Umbilical cord (tissue), 1 donor: ENCODE measurements at regions not wholly inside any gene's neighbourhood (a gene's known extent, or its start where the extent isn't known, plus 50 kb on each side); places are given as distances from the start of the nearest gene placed in this dataset.

Experiments used
- DNase-seq: peaks from one replicate; pipeline ENCODE4 v3.0.0-alpha.2; 2015; ENCODE audit warnings: low spot score

DNA sequence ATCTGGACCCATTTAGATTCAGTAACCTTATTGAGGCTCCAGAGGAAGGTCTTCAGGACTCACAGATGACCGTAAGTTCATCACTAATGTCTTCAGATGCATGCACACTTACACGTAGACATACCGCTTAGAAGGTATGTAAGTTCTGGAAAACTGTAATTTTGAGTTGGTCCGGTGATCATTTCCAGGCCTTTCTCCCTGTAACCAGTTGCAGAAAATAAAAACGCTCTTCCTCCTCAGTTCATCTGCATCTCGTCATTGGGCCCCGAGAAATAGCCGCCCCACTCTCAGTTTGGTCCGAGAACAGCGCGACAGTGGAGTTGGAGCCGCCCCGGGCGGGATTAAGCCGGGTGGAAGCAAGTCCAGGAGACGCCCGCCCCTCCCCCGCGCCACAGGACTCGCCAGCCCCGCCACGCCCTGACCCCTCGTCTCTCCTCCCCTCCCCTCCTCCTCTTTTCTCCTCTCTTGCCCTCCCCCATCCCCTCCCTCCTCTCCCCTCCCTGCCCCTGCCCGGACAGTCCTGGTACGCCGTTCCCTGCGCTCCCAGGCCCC lies 83.7 kb downstream of the TNFAIP2 start:
- DNase-seq = peak; percentile 97

GRCh38 chr14:103207388-103208072 lies 84.3 kb downstream of the TNFAIP2 start:
- DNase-seq = no peak

DNA sequence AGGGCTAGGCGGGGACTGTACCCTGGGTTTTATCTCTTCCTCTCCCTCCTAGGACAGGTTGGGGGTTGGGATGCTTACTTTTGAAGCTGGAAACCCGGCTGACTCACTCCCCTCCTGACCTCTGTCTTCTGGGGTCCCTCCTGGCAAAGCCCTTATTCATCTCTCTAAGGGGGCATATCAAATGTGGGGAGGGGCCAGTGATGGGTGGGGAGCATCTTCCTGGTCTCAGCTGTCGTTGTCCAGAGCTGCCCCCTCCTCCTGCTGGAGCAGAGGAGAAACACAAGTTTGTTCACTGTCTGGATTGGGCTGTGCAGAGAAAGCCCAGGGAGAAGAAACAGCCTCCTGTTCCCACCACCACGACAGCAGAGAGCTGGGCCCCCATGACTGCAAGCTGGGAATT lies 85.8 kb downstream of the TNFAIP2 start:
- peak; percentile 40 for DNase-seq

DNA sequence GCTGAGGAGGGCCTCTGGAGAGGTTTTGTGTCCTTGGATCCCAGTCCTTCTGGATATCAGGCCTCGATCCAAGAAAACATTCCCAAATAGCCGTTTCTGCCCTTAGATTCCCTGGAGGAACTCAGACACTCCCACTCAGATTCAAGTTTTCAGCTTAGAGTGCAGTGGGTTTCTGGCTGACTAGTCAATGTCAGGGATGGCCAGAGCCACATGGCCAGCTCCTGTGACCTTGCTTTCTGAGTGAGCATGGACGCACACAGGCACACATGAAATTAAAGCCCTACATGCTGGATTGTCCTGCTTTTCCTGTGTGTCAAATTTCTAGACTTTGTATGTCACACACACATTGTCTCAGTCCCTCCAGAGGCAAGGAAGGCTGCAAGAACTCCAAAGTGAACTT lies 86.2 kb downstream of the TNFAIP2 start:
- DNase-seq = no peak

DNA sequence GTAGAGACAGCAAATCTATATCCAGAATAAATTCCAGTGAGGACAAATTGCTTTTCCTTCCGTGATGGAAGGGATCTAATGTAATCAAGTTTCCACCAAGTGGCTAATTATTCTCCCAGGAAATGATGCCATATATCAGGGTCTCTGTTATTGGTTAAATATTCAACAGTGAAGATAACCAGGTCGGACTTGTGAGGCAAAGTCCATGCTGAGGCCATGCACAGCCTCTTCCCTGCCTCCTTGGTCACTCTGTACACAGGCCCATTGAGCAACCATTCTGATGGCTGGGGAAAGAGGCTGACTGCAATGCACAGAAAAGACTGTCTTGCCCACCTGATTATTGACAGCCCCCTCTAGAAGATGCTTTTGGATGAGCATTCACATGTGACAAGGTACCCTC lies 90.1 kb downstream of the TNFAIP2 start:
- DNase-seq = no peak

- DNase-seq = no peak
These were observed 91.2 kb downstream of the TNFAIP2 start for GRCh38 chr14:103214461-103214958.

GRCh38 chr14:103216399-103216798 lies 93.1 kb downstream of the TNFAIP2 start:
- DNase-seq = no peak

GRCh38 chr14:103216857-103217256 lies 93.6 kb downstream of the TNFAIP2 start:
- DNase-seq = no peak

GRCh38 chr14:103217538-103217937 lies 94.3 kb downstream of the TNFAIP2 start:
- no peak for DNase-seq

DNA sequence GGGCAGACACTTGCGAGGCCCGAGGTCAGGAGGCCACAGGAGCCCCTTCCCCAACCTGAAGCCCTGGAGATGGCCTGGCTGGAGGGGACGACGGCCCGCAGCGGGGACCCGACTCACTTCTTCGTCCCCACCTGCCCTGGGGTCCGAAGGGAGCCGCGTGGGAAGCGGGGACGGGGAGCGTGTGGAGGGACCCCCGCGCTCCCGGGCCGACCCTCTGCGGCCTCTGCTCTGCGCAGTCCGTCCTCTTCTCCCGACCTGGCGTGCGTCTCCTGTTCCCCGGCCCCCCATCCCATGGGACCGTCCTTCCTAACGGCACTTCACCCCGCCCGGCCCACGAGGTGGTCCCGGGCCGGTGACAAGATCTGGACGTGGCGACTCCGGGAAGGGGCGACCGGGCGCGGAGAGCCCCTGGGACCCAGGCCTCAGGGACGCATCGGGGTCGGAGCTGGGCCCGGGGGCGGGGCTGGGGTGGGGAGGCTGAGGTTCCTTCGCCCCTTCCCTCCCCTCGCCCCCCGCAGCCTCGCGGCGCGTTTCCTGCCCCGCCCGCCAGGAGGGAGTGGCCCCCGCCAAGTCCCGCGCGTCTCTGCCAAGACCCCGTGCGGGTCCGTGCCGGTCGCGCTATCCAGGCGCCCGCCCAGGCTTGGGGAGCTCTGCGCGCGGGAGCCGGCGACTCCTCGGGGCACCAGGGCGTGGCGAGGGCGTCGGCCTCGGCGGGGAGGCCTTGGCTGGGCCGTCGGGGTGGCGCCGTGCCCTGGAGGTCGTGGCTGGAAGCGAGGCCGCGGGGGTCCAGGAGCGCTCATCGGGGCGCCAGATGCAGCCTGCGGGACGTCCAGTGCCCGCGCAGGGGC lies 97.1 kb downstream of the TNFAIP2 start:
- DNase-seq = no peak

DNA sequence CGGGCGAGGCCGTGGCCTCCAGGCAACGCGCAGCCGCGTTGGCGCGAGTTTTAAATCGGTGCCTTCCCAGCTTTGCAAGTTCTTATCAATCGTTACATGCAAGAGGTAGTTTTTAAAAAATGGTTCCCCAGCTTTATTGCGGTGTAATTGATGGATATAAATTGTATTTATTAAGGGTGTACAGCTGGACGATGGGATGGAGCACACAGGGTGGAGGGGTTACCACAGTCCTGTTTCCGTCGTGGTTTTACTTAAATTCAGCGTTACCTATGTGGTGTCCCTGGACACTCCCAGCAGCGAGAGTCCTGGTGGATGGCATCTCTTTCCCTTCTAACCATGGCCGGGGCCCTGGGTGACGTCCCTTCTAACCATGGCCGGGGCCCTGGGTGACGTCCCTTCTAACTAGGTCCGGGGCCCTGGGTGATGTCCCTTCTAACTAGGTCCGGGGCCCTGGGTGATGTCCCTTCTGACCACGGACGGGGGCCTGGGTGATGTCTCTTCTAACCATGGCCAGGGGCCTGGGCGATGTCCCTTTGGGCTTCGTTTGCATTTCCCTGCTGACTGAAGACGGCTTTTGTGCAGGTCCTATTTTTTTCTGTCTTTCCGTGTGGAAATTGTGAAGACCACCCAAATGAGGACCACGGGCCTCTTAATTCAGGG lies 97.9 kb downstream of the TNFAIP2 start:
- DNase-seq = no peak

DNA sequence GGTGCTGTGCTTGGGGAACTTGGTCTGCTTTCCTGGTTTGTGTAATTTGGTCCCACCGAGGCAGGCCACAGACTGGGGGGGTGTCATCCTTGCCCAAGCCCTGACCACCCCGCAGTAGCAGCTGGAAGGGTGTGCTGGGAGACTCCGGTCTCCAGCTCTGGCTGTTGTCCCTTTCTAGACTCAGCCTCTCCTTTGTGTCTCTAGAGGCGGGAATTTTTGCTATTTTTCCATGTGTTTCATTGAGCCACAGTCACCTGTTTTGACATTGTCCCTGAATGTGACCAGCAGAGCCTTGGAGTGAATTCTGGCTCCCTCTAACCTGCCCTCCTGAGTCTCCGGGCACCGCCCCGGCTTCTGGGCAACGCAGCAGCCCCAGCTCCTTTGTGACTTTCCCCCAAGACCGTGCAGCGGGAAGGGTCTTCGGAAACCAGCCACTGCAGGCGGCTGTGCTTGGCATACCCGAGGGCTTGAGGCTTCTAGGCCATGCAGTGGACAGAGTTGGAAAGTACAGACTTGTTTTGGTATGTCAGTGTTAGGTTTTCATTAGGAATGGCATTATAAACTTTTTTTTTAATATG lies 98.6 kb downstream of the TNFAIP2 start:
- DNase-seq = no peak

DNA sequence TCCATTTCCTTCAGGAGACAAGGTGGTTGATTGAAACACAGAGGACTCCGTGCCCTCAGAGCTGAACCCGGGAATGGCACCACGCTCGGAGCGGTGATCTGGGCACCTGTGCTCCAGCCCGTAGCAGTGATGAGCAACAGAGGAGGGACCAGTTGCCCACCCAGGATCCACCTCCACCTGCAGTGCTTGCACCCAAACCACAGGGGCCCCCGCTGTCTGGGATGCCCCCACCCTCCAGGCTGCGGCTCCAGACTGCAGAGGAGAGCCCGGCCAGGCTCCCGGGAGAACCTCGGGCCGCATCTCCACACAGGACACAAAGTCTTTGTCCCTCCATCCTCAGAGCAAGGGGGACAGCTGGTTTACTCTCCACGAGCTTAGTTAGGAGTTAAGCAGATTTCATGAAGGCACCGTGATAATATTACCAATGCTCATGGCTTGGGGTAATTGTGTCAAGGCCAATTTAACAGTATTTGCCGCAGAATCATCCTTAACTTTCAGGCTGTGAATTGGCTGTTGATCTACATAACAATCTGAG lies 100.6 kb downstream of the TNFAIP2 start:
- no peak for DNase-seq

- DNase-seq = no peak
These were observed 101.8 kb downstream of the TNFAIP2 start for GRCh38 chr14:103225062-103225461.

GRCh38 chr14:103225476-103225875 lies 102.2 kb downstream of the TNFAIP2 start:
- no peak for DNase-seq

GRCh38 chr14:103227094-103227768 lies 104.0 kb downstream of the TNFAIP2 start:
- no peak for DNase-seq

GRCh38 chr14:103228076-103228806 lies 105.0 kb downstream of the TNFAIP2 start:
- no peak for DNase-seq

GRCh38 chr14:103228866-103229265 lies 105.2 kb upstream of the EIF5 start:
- DNase-seq = no peak

GRCh38 chr14:103230021-103230420 lies 104.0 kb upstream of the EIF5 start:
- no peak for DNase-seq

DNA sequence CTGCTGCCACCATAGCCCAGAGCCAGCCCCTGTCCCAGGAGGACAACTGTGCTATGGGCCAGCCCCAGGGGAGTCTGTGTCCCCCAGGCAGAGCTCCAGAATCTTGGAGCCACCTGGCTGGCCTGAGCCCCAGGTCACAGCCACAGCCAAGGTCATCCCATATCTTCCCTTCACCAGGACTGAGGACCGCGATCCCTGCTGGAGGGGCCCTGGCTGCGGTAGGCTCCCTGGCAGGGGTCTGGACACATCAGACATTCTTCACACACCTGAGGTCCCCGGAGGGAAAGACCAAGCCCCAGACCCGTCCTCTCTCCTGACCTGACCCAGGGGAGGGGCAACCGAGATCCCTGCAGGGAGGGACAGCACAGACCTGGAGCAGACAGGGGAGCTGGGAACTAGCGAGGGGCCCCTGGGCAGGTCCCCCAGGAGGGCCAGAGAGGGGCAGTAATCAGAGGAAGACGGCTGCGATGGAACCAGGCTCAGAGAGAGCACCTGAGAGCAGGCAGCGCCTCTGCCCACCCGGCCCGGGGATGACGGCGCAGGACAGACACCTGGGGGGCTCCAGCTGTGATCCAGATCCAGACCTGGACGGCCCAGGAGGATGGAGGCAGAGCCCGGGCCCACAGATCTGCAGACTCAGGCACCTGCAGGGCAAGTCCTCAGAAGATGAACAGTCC lies 103.2 kb upstream of the EIF5 start:
- DNase-seq = no peak
